Uterus (tissue), 2 donors: ENCODE measurements at regions not wholly inside any gene's neighbourhood (a gene's known extent, or its start where the extent isn't known, plus 50 kb on each side); places are given as distances from the start of the nearest gene placed in this dataset.

ENCODE experiments used
- POLR2A ChIP-seq, 2 donors: fragments of 450-650 bp; IDR thresholded peaks; one replicate each; pipeline ENCODE4 v1.6.1; 2016; ENCODE audit warnings: antibody characterized with exemption in 2 of 2, mild to moderate bottlenecking in 1 of 2, moderate library complexity in 1 of 2
- TF ChIP-seq, protein P1 (sequence below), 4 experiments: fragments of 200-600 bp in 2 of 4; fragments of 450-650 bp in 2 of 4; sonication (generic) in 2 of 4; IDR thresholded peaks; one replicate each; pipeline ENCODE4 v1.5.1; 2016 to 2019; ENCODE audit warnings: antibody characterized with exemption in 4 of 4, mild to moderate bottlenecking in 2 of 4, moderate library complexity in 1 of 4

DNA sequence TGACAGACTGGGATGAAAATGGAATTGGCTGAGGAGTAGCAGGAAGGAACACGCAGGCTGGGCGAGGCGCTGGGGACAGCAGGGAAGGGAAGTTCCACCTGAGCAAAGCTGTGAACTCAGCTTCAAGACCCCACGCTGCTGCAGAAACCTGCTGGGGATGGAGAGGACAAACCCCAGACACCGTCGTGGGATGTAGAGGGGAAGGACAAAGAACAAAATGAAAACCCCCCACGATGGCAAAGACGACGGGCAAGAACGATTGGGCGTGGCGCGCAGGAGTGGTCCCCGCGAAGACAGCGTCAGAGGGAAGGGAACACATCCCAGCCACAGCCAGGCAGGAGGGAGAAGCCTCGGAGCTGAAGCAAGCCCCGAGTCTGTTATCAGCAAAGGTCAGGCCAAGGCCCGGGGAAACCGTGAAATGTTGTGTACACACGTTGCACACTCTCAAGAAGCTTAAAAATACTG lies 222.9 kb downstream of the NDUFA10 start:
- TF ChIP-seq, protein P1, sequence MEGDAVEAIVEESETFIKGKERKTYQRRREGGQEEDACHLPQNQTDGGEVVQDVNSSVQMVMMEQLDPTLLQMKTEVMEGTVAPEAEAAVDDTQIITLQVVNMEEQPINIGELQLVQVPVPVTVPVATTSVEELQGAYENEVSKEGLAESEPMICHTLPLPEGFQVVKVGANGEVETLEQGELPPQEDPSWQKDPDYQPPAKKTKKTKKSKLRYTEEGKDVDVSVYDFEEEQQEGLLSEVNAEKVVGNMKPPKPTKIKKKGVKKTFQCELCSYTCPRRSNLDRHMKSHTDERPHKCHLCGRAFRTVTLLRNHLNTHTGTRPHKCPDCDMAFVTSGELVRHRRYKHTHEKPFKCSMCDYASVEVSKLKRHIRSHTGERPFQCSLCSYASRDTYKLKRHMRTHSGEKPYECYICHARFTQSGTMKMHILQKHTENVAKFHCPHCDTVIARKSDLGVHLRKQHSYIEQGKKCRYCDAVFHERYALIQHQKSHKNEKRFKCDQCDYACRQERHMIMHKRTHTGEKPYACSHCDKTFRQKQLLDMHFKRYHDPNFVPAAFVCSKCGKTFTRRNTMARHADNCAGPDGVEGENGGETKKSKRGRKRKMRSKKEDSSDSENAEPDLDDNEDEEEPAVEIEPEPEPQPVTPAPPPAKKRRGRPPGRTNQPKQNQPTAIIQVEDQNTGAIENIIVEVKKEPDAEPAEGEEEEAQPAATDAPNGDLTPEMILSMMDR (IDR thresholded peaks at IDR 0.05): no peak
- TF ChIP-seq POLR2A (IDR thresholded peaks at IDR 0.05): no peak
